H1 (cell line): ENCODE measurements at regions not wholly inside any gene's neighbourhood (a gene's known extent, or its start where the extent isn't known, plus 50 kb on each side); places are given as distances from the start of the nearest gene placed in this dataset.

ENCODE experiments used
- CTCF ChIA-PET: fragments of 300-600 bp; sonication (Branson Sonifier 250); formaldehyde crosslinking; loops from one replicate; lab custom pipeline; 2021; ENCODE audit not compliant: partially characterized antibody; lab: Charles Lee
- POLR2A ChIA-PET: fragments of 300-600 bp; sonication (Branson Sonifier 250); formaldehyde crosslinking; loops from one replicate; lab custom pipeline; 2021; ENCODE audit warnings: inconsistent platforms; ENCODE audit not compliant: partially characterized antibody; lab: Charles Lee
- DNase-seq, 2 experiments: peaks; one replicate each; pipeline versions ENCODE4 v3.0.0 to v3.0.0-alpha.2; 2010 to 2022; ENCODE audit warnings: low spot score in 2 of 2, low read depth in 1 of 2, mixed read lengths in 1 of 2
- FAIRE-seq: peaks from 2 replicates; lab custom pipeline; 2011; peaks lifted over from hg19 to GRCh38; lab: Jason Lieb, UNC
- H2AFZ ChIP-seq: 2 replicates; pipeline ENCODE4 v1.8.1; 2012; ENCODE audit warnings: low read length, inconsistent platforms
- H2AK5ac ChIP-seq: 2 replicates; pipeline ENCODE4 v1.6.1; 2013; ENCODE audit warnings: low read depth, low read length
- H2BK120ac ChIP-seq: replicated peaks from 2 replicates; pipeline ENCODE3; 2013; ENCODE audit warnings: low read depth, low read length, inconsistent platforms
- H2BK12ac ChIP-seq: 2 replicates; pipeline ENCODE4 v1.6.1; 2013; ENCODE audit warnings: low read depth, low read length
- H2BK15ac ChIP-seq: 2 replicates; pipeline ENCODE4 v1.6.1; 2013; ENCODE audit warnings: low read length
- H2BK20ac ChIP-seq: 2 replicates; pipeline ENCODE4 v1.6.1; 2013; ENCODE audit warnings: low read length
- H2BK5ac ChIP-seq: 2 replicates; pipeline ENCODE4 v1.6.1; 2013; ENCODE audit warnings: low read depth, low read length
- H3K14ac ChIP-seq: 2 replicates; pipeline ENCODE4 v1.6.1; 2013; ENCODE audit warnings: inconsistent platforms; ENCODE audit not compliant: insufficient read length
- H3K18ac ChIP-seq: 2 replicates; pipeline ENCODE4 v1.6.1; 2013; ENCODE audit warnings: low read length; ENCODE audit errors: extremely low read depth
- H3K23ac ChIP-seq: 2 replicates; pipeline ENCODE4 v1.6.1; 2013; ENCODE audit warnings: inconsistent platforms; ENCODE audit not compliant: insufficient read length
- H3K23me2 ChIP-seq: 2 replicates; pipeline ENCODE4 v1.6.1; 2013; ENCODE audit warnings: low read depth, low read length
- H3K27ac ChIP-seq: 2 replicates; pipeline ENCODE4 v1.6.1; 2011; ENCODE audit warnings: low read depth, low read length, inconsistent platforms
- H3K27me3 ChIP-seq, 4 experiments: replicated peaks in 1 of 4; 1 replicate in 1 of 4; 2 replicates in 3 of 4; pipeline versions ENCODE4 v1.6.1 to v1.8.1; 2011 to 2013; ENCODE audit warnings: low read length in 3 of 4, mild to moderate bottlenecking in 3 of 4, inconsistent platforms in 2 of 4, mixed read lengths in 2 of 4, moderate library complexity in 1 of 4; ENCODE audit not compliant: control insufficient read depth in 3 of 4, insufficient read depth in 3 of 4; ENCODE audit errors: extremely low read depth in 1 of 4
- H3K36me3 ChIP-seq, 4 experiments: 2 replicates each; pipeline versions ENCODE4 v1.6.1 to v1.8.1; 2011 to 2013; ENCODE audit warnings: mild to moderate bottlenecking in 4 of 4, low read length in 3 of 4, moderate library complexity in 2 of 4, control low read depth in 1 of 4, inconsistent platforms in 1 of 4; ENCODE audit not compliant: insufficient read depth in 4 of 4, control insufficient read depth in 2 of 4
- H3K4ac ChIP-seq: replicated peaks from 2 replicates; pipeline ENCODE3; 2013; ENCODE audit warnings: low read length, low read depth, mixed read lengths, inconsistent platforms; ENCODE audit not compliant: insufficient read length
- H3K4me1 ChIP-seq, 4 experiments: replicated peaks in 1 of 4; 1 replicate in 1 of 4; 2 replicates in 3 of 4; pipeline versions ENCODE4 v1.6.1 to v1.8.1; 2011 to 2013; ENCODE audit warnings: low read length in 3 of 4, inconsistent platforms in 2 of 4, mixed read lengths in 1 of 4; ENCODE audit not compliant: insufficient read depth in 4 of 4, control insufficient read depth in 3 of 4
- H3K4me2 ChIP-seq, 2 experiments: 2 replicates each; pipeline versions ENCODE4 v1.6.1 to v1.8.1; 2011 to 2013; ENCODE audit warnings: low read depth in 2 of 2, low read length in 2 of 2, control low read depth in 1 of 2, inconsistent platforms in 1 of 2, mild to moderate bottlenecking in 1 of 2; ENCODE audit not compliant: insufficient read depth in 1 of 2
- H3K4me3 ChIP-seq, 4 experiments: fragments of 200-600, 300-600 bp in 1 of 4; sonication (generic), shearing (Covaris generic), sonication (Bioruptor Twin) in 1 of 4; 2 replicates each; pipeline versions ENCODE4 v1.5.1 to v1.8.1; 2011 to 2016; ENCODE audit warnings: low read length in 4 of 4, low read depth in 3 of 4, control low read depth in 2 of 4, inconsistent platforms in 2 of 4, mild to moderate bottlenecking in 2 of 4, mixed read lengths in 1 of 4, moderate library complexity in 1 of 4; ENCODE audit not compliant: insufficient read depth in 2 of 4; ENCODE audit errors: extremely low read depth in 1 of 4
- H3K56ac ChIP-seq: replicated peaks from 2 replicates; pipeline ENCODE3; 2013; ENCODE audit warnings: low read depth, mild to moderate bottlenecking, mixed read lengths, low read length, inconsistent platforms; ENCODE audit not compliant: insufficient read length
- H3K79me1 ChIP-seq: 2 replicates; pipeline ENCODE4 v1.6.1; 2013; ENCODE audit warnings: low read depth, low read length, control low read depth
- H3K79me2 ChIP-seq, 2 experiments: 2 replicates each; pipeline versions ENCODE4 v1.6.1 to v1.8.1; 2012 to 2013; ENCODE audit warnings: low read length in 2 of 2, mild to moderate bottlenecking in 2 of 2, inconsistent platforms in 1 of 2; ENCODE audit not compliant: insufficient read depth in 2 of 2, control insufficient read depth in 1 of 2
- H3K9ac ChIP-seq, 4 experiments: replicated peaks in 1 of 4; 1 replicate in 1 of 4; 2 replicates in 3 of 4; pipeline versions ENCODE4 v1.6.1 to v1.8.1; 2011 to 2013; ENCODE audit warnings: low read depth in 3 of 4, low read length in 3 of 4, control low read depth in 2 of 4, mild to moderate bottlenecking in 2 of 4, moderate library complexity in 2 of 4, inconsistent platforms in 1 of 4; ENCODE audit errors: extremely low read depth in 1 of 4
- H3K9me3 ChIP-seq, 2 experiments: 2 replicates each; pipeline versions ENCODE4 v1.6.1 to v1.8.1; 2012 to 2013; ENCODE audit warnings: mild to moderate bottlenecking in 2 of 2, moderate library complexity in 2 of 2, control low read depth in 1 of 2, inconsistent platforms in 1 of 2, low read depth in 1 of 2, low read length in 1 of 2, mixed read lengths in 1 of 2; ENCODE audit not compliant: insufficient read depth in 2 of 2
- H4K20me1 ChIP-seq, 2 experiments: replicated peaks in 1 of 2; 2 replicates each; pipeline versions ENCODE3 to v1.8.1; 2011 to 2013; ENCODE audit warnings: inconsistent platforms in 2 of 2, low read length in 2 of 2, mild to moderate bottlenecking in 1 of 2; ENCODE audit not compliant: insufficient read depth in 2 of 2, control insufficient read depth in 1 of 2
- H4K5ac ChIP-seq: 2 replicates; pipeline ENCODE4 v1.6.1; 2013; ENCODE audit warnings: low read length, low read depth, mixed read lengths, inconsistent platforms; ENCODE audit not compliant: insufficient read length
- H4K8ac ChIP-seq: 2 replicates; pipeline ENCODE4 v1.8.0; 2013; ENCODE audit warnings: mild to moderate bottlenecking, moderate library complexity, low read length, inconsistent platforms; ENCODE audit not compliant: insufficient read depth; ENCODE audit errors: extremely low read depth
- H4K91ac ChIP-seq: replicated peaks from 2 replicates; pipeline ENCODE3; 2013; ENCODE audit warnings: low read length, mixed read lengths, inconsistent platforms; ENCODE audit not compliant: insufficient read length
- CHD1 ChIP-seq: IDR thresholded peaks from 2 replicates; pipeline ENCODE4 v1.6.1; 2012; ENCODE audit warnings: low read depth, low read length, improper control_type of control experiment
- E2F6 ChIP-seq: IDR thresholded peaks from 2 replicates; pipeline ENCODE4 v1.6.1; 2012; ENCODE audit warnings: inconsistent platforms
- GABPA ChIP-seq: IDR thresholded peaks from 2 replicates; pipeline ENCODE4 v1.6.1; 2011; ENCODE audit warnings: mild to moderate bottlenecking, low read length, moderate library complexity, borderline replicate concordance; ENCODE audit not compliant: insufficient read depth
- JUN ChIP-seq: IDR thresholded peaks from 2 replicates; pipeline ENCODE4 v1.6.1; 2011; ENCODE audit warnings: low read depth, mild to moderate bottlenecking, improper control_type of control experiment, low read length
- KDM4A ChIP-seq: IDR thresholded peaks from one replicate; pipeline ENCODE4 v1.7.1; 2012; ENCODE audit warnings: low read depth, mild to moderate bottlenecking, moderate library complexity, low read length, inconsistent platforms; ENCODE audit not compliant: severe bottlenecking
- NRF1 ChIP-seq: IDR thresholded peaks from 2 replicates; pipeline ENCODE4 v1.6.1; 2011; ENCODE audit warnings: mild to moderate bottlenecking, low read depth, low read length, improper control_type of control experiment
- RFX5 ChIP-seq: IDR thresholded peaks from 2 replicates; pipeline ENCODE4 v1.6.1; 2011; ENCODE audit warnings: low read depth, low read length, improper control_type of control experiment, borderline replicate concordance
- SIRT6 ChIP-seq: IDR thresholded peaks from one replicate; pipeline ENCODE4 v1.7.1; 2012; ENCODE audit warnings: low read length, inconsistent platforms
- TAF1 ChIP-seq: IDR thresholded peaks from 2 replicates; pipeline ENCODE4 v1.6.1; 2011; ENCODE audit warnings: mild to moderate bottlenecking, low read depth, low read length
- TAF7 ChIP-seq: optimal IDR thresholded peaks from 2 replicates; pipeline ENCODE3; 2011; ENCODE audit warnings: low read depth, mild to moderate bottlenecking, inconsistent platforms, low read length, moderate library complexity, borderline replicate concordance
- TBP ChIP-seq: IDR thresholded peaks from 2 replicates; pipeline ENCODE4 v1.6.1; 2011; ENCODE audit warnings: low read depth, low read length, improper control_type of control experiment
- TEAD4 ChIP-seq: IDR thresholded peaks from 2 replicates; pipeline ENCODE4 v1.6.1; 2012; ENCODE audit warnings: low read depth, low read length, inconsistent platforms, mixed read lengths
- YY1 ChIP-seq: IDR thresholded peaks from 2 replicates; pipeline ENCODE4 v1.6.1; 2011; ENCODE audit warnings: low read depth, mild to moderate bottlenecking, low read length
- WGBS, 2 experiments: shearing (Covaris generic) in 1 of 2; methylation state at CpG; one replicate each; pipeline versions ENCODE4 v1.1.6 to v1.1.7; 2013 to 2015; ENCODE audit warnings: low lambda C conversion rate in 2 of 2, mixed read lengths in 2 of 2, inconsistent platforms in 1 of 2, low coverage in 1 of 2, missing lambda C conversion rate in 1 of 2; ENCODE audit not compliant: insufficient replicate concordance in 2 of 2, insufficient coverage in 1 of 2, insufficient read length in 1 of 2; ENCODE audit errors: extremely low coverage in 1 of 2, missing lambda C conversion rate in 1 of 2; 5-methylcytosine and 5-hydroxymethylcytosine counted together
- TF ChIP-seq, protein P1 (sequence below): IDR thresholded peaks from 2 replicates; pipeline ENCODE4 v1.6.1; 2012; ENCODE audit warnings: inconsistent platforms

DNA sequence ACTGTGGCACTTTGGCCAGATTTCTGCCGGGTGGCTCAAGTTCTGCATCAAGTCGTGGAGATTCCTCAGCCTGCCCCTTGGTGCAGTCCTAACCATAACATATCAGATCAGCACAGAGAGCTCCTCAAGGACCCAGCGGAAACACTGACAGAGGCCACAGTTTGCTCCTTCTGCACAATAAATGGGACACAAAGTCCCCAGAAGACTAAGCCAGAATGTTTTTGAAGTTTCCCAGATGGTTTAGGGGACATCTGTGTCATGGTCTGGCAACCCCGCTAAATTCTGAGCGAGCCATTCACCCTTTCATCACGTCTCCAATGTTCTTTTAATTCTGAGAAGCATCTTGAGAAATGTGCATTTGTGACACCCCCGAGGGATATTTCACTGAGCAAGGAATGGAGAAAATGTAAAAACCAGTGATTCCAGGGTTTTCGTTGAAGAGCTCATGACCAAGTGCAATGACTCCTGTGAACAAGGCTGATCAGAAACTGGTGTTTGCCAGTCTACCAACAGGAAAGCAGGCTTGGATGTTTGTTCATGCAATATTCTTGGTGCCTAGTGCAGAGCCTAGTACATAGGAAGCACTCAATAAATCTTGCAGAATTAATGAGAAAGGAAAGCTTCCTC is 64.8 kb upstream of the LMCD1 start:
- Histone ChIP-seq H3K9ac (no peak overlapping the region), H4K8ac (no peak overlapping the region), H2BK12ac (no peak overlapping the region), H4K5ac (no peak overlapping the region), H3K56ac (no peak overlapping the region), H3K36me3 (no peaks in the 10 kb centered on the region; a peak in 1 of 8 replicates), H2BK5ac (no peak overlapping the region), H3K4me2 (no peak overlapping the region), H3K79me2 (no peaks in the 10 kb centered on the region), H2BK15ac (no peak overlapping the region), H3K18ac (no peak overlapping the region), H3K14ac (no peak overlapping the region), H3K4me3 (no peak overlapping the region), H3K9me3 (peaks cover 4 to 14% of the 10 kb centered on the region in 2 experiments; a peak in 2 of 4 replicates), H3K4ac (no peak overlapping the region), H2AFZ (no peak overlapping the region), H3K79me1 (no peaks in the 10 kb centered on the region; the same call in 1 of the 2 replicates), H2BK120ac (no peak overlapping the region), H3K23me2 (no peaks in the 10 kb centered on the region), H3K27me3 (no peaks in the 10 kb centered on the region), H2AK5ac (no peak overlapping the region), H3K23ac (no peak overlapping the region), H2BK20ac (no peak overlapping the region), H3K27ac (no peak overlapping the region), H3K4me1 (no peaks in the 10 kb centered on the region), H4K91ac (no peak overlapping the region), H4K20me1 (no peaks in the 10 kb centered on the region)
- CTCF ChIA-PET, result interaction anchor here (0.6 to 2.1 kb wide), 5 partner anchors 13 to 649 kb away, joined by 3 to 9 read pairs (median 3); no protein-coding TSS in a partner anchor
- FAIRE-seq (no peak), DNase-seq (no peak)
- WGBS, 2 experiments, result 89% methylated on average over 8 of the region's 8 CpGs; no CpG with 5 or more reads in 1 of the 2 experiments
- POLR2A ChIA-PET, result interaction anchor here (0.8 kb wide), 1 partner anchor 13 kb away, joined by 3 read pairs; no protein-coding TSS in a partner anchor
- TF ChIP-seq TAF7 (no peak), NRF1 (no peak), SIRT6 (no peak), RFX5 (no peak), KDM4A (no peak), JUN (no peak), GABPA (no peak), TEAD4 (no peak), TAF1 (no peak), E2F6 (no peak), YY1 (no peak), CHD1 (no peak), TBP (no peak)
- TF ChIP-seq, protein P1, sequence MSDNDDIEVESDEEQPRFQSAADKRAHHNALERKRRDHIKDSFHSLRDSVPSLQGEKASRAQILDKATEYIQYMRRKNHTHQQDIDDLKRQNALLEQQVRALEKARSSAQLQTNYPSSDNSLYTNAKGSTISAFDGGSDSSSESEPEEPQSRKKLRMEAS, result no peak
